Pancreas (tissue), 10 donors: ENCODE measurements at regions not wholly inside any gene's neighbourhood (a gene's known extent, or its start where the extent isn't known, plus 50 kb on each side); places are given as distances from the start of the nearest gene placed in this dataset.

Experiments
- ATAC-seq, 4 donors: fragments of 200-7000 bp; cut with Tn5 transposase; one replicate each; pipeline versions ENCODE4 v1.8.0 to v1.9.1; 2020; ENCODE audit warnings: mild to moderate bottlenecking in 4 of 4, moderate library complexity in 4 of 4
- DNase-seq, 6 donors: peaks; one replicate each; pipeline ENCODE4 v3.0.0-alpha.2; 2020
- FAIRE-seq: peaks from 2 replicates; lab custom pipeline; 2012; peaks lifted over from hg19 to GRCh38; lab: Jason Lieb, UNC
- H3K27ac ChIP-seq, 4 donors: fragments of 200-600 bp; sonication (generic); 1 replicate in 3 of 4; 2 replicates in 1 of 4; pipeline versions ENCODE4 v1.5.0 to v1.8.0; 2020
- H3K27me3 ChIP-seq, 4 donors: fragments of 200-600 bp; one replicate each; pipeline ENCODE4 v1.8.0; 2021
- H3K36me3 ChIP-seq, 3 donors: fragments of 200-600 bp; sonication (generic) in 1 of 3; one replicate each; pipeline versions ENCODE4 v1.5.0 to v1.8.0; 2020 to 2021
- H3K4me1 ChIP-seq, 3 donors: fragments of 200-600 bp; one replicate each; pipeline ENCODE4 v1.8.0; 2021
- H3K4me3 ChIP-seq, 4 donors: fragments of 200-600 bp; sonication (generic) in 2 of 4; one replicate each; pipeline versions ENCODE4 v1.5.0 to v1.8.0; 2020 to 2021
- H3K9me3 ChIP-seq, 4 donors: fragments of 200-600 bp; one replicate each; pipeline ENCODE4 v1.8.0; 2021
- CTCF ChIP-seq, 4 donors: fragments of 200-600 bp; sonication (generic) in 3 of 4; IDR thresholded peaks; one replicate each; pipeline versions ENCODE4 v1.5.0 to v1.8.0; 2021; ENCODE audit warnings: antibody characterized with exemption in 4 of 4
- WGBS, 2 donors: extraction: QIAGEN DNeasy Blood & Tissue Kit; methylation state at CpG; one replicate each; pipeline ENCODE4 v1.1.7; 2013; 5-methylcytosine and 5-hydroxymethylcytosine counted together
- intact Hi-C, 3 donors: fragments of 100-400 bp; cut with DNase I; formaldehyde crosslinking; loops; one replicate each; pipeline versions ENCODE4 v1.11.1 to v1.14.2; 2022
- donor health status: healthy with polysubstance abuse.
- donor health status: DM: no; HTN: no; CAD: no; lungs with moderate emphysema.
- donor health status: DM: no; HTN: no; CAD: no.
- donor health status: control.
- donor health status: control.
- donor health status: Bipolar disorder and iron deficiency.
- donor health status: DM: yes; HTN: yes; CAD: no.
- donor health status: DM: no; HTN: no; CAD: no.
- donor health status: DM: no; HTN: no; CAD: no.
- donor health status: DM: yes; HTN: yes; CAD: no.

DNA sequence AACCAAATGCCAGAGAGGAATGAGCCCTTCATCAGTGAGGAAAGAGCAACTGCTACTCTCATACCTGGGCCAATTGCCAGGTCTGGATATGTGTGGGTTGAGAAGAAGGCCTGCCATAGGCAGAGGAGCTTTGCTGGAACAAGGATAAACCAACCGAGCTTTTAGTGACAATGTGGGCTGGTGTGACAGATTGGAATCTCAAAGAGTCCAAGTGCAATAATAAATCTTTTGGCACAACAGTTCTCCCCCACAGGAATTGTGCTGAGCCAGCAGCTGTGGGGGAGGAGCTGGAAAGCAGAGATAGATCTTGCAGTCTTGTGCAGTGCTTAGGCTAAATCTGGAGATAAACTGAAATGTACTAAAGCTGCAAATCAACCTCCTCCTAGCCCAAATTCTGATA is 79.4 kb upstream of the ISX start:
- ATAC-seq, result no peak
- intact Hi-C loops, result no loop called here
- WGBS, 2 donors, result 42 to 50% methylated on average over 1 of the region's 1 CpG

GRCh38 chr22:34992672-34993071 is 73.3 kb upstream of the ISX start:
- Histone ChIP-seq H3K27me3 (no peaks in the 10 kb centered on the region), H3K4me1 (no peaks in the 10 kb centered on the region), H3K4me3 (no peak overlapping the region), H3K36me3 (no peaks in the 10 kb centered on the region), H3K27ac (no peak overlapping the region), H3K9me3 (no peaks in the 10 kb centered on the region)
- 30 to 44% methylated on average over 5 of the region's 5 CpGs for WGBS, 2 donors
- no peak for TF ChIP-seq CTCF (IDR thresholded peaks at IDR 0.05)
- ATAC-seq (no peak), FAIRE-seq (no peak), DNase-seq (no peak)
- intact Hi-C loops, result no loop called here

More for the DNA sequence above, 79.4 kb upstream of the ISX start:
- Histone ChIP-seq H3K27ac (no peak overlapping the region), H3K4me1 (no peaks in the 10 kb centered on the region), H3K36me3 (no peaks in the 10 kb centered on the region), H3K4me3 (no peak overlapping the region), H3K27me3 (no peaks in the 10 kb centered on the region), H3K9me3 (no peaks in the 10 kb centered on the region)
- no peak for TF ChIP-seq CTCF (IDR thresholded peaks at IDR 0.05)
- FAIRE-seq (no peak), DNase-seq (no peak)

GRCh38 chr22:34993548-34993947 is 72.4 kb upstream of the ISX start:
- WGBS, 2 donors, result 66 to 67% methylated on average over 3 of the region's 3 CpGs

DNA sequence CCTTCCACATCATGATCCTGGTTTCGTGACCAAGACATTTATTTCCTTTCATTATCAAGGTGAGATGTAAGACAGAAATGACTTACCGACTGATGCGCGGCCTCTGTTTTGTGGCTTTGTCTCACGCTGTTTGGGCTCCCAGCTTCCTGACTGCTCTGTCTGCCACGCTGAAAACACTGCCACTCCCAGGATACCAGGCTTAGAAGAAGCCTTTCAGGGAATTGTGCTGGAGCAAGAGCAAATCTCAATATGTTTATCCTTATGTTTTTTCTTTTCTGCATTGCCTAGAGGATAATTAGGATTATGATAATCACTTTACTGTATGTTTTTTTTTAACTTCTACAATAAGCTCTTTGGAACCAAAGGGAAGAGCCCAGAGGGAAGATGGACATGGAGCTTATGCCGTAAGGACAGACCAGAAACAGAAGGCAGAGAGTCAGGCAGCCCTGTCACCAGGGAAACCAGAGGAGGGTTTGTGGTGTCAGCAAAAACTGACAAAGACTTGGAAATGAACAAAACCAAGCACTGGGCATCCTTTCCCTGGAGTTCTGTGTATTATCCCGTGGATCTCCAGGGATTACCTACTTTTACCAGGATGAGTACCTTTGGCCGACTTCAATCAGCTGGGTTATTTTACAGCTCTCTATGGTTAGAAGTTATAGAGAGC is 68.2 kb upstream of the ISX start:
- intact Hi-C loops, result no loop called here
- TF ChIP-seq CTCF (IDR thresholded peaks at IDR 0.05), result no peak
- FAIRE-seq, result no peak

More at GRCh38 chr22:34993548-34993947, 72.4 kb upstream of the ISX start:
- Histone ChIP-seq H3K9me3 (no peaks in the 10 kb centered on the region), H3K4me1 (no peaks in the 10 kb centered on the region), H3K27me3 (no peaks in the 10 kb centered on the region), H3K4me3 (no peak overlapping the region), H3K27ac (no peak overlapping the region), H3K36me3 (no peaks in the 10 kb centered on the region)
- intact Hi-C loops, result no loop called here
- DNase-seq (no peak), ATAC-seq (peak in 2 of 4 donors; percentile 27 to 64), FAIRE-seq (no peak)
- no peak for TF ChIP-seq CTCF (IDR thresholded peaks at IDR 0.05)

GRCh38 chr22:34998921-34999320 is 67.0 kb upstream of the ISX start:
- 48 to 71% methylated on average over 3 of the region's 3 CpGs for WGBS, 2 donors
- no peaks in the 10 kb centered on the region for H3K4me1 ChIP-seq
- H3K27me3 ChIP-seq, result peaks cover 0 to 4% (median 0%) of the 10 kb centered on the region in 4 donors
- TF ChIP-seq CTCF (IDR thresholded peaks at IDR 0.05), result no peak
- no peaks in the 10 kb centered on the region for H3K9me3 ChIP-seq
- no peak overlapping the region for H3K27ac ChIP-seq
- no peak overlapping the region for H3K4me3 ChIP-seq
- H3K36me3 ChIP-seq, result no peaks in the 10 kb centered on the region
- DNase-seq (no peak), FAIRE-seq (no peak), ATAC-seq (no peak)
- intact Hi-C loops, result no loop called here

More for the DNA sequence above, 68.2 kb upstream of the ISX start:
- Histone ChIP-seq H3K27me3 (peaks cover 0 to 4% (median 0%) of the 10 kb centered on the region in 4 donors), H3K9me3 (no peaks in the 10 kb centered on the region), H3K27ac (no peak overlapping the region), H3K4me3 (no peak overlapping the region), H3K4me1 (no peaks in the 10 kb centered on the region), H3K36me3 (no peaks in the 10 kb centered on the region)
- ATAC-seq (no peak), DNase-seq (no peak)
- WGBS, 2 donors, result 59 to 66% methylated on average over 9 of the region's 9 CpGs
